SK-N-SH (cell line): ENCODE measurements at regions not wholly inside any gene's neighbourhood (a gene's known extent, or its start where the extent isn't known, plus 50 kb on each side); places are given as distances from the start of the nearest gene placed in this dataset.

Experiments
- CTCF ChIA-PET: fragments of 300-600, 350-600 bp; formaldehyde crosslinking; extraction: SDS; loops from one replicate; lab custom pipeline; 2021; lab: Yijun Ruan, JAX
- POLR2A ChIA-PET: fragments of 350-600 bp; sonication (Branson Sonifier 250); formaldehyde crosslinking; extraction: SDS; loops from one replicate; lab custom pipeline; 2020; ENCODE audit warnings: antibody characterized with exemption, inconsistent platforms; lab: Yijun Ruan, JAX
- DNase-seq: peaks from one replicate; pipeline ENCODE4 v3.0.0; 2012
- H2AFZ ChIP-seq: fragments of 200-600 bp; sonication (generic); 2 replicates; pipeline ENCODE4 v1.8.1; 2016; ENCODE audit warnings: antibody characterized with exemption, mild to moderate bottlenecking, low read depth
- H3F3A ChIP-seq: fragments of 200-600 bp; sonication (generic); replicated peaks from 2 replicates; pipeline ENCODE3; 2016; ENCODE audit warnings: antibody characterized with exemption, mild to moderate bottlenecking; ENCODE audit not compliant: insufficient read depth
- H3K27ac ChIP-seq, 2 experiments: fragments of 200-500 bp in 1 of 2; fragments of 200-600 bp in 1 of 2; sonication (Bioruptor generic) in 1 of 2; sonication (generic), shearing (Covaris generic) in 1 of 2; 2 replicates each; pipeline versions ENCODE4 v1.5.1 to v1.6.1; 2014 to 2016; ENCODE audit warnings: low read depth in 2 of 2, inconsistent platforms in 1 of 2, low read length in 1 of 2, mild to moderate bottlenecking in 1 of 2, mixed read lengths in 1 of 2
- H3K27me3 ChIP-seq: fragments of 200-600 bp; sonication (generic), shearing (Covaris generic); 2 replicates; pipeline ENCODE4 v1.6.1; 2016; ENCODE audit warnings: mixed run types; ENCODE audit not compliant: insufficient read depth
- H3K36me3 ChIP-seq, 2 experiments: fragments of 200-500 bp in 1 of 2; fragments of 200-600 bp in 1 of 2; sonication (Bioruptor generic) in 1 of 2; sonication (generic) in 1 of 2; replicated peaks in 1 of 2; 2 replicates each; pipeline versions ENCODE3 to v1.5.1; 2014 to 2016; ENCODE audit warnings: low read length in 1 of 2, mild to moderate bottlenecking in 1 of 2; ENCODE audit not compliant: insufficient read depth in 2 of 2, control insufficient read depth in 1 of 2
- H3K4me1 ChIP-seq, 2 experiments: fragments of 200-500 bp in 1 of 2; fragments of 200-600 bp in 1 of 2; sonication (Bioruptor generic) in 1 of 2; sonication (generic), shearing (Covaris generic) in 1 of 2; 2 replicates each; pipeline versions ENCODE4 v1.5.1 to v1.6.1; 2014 to 2016; ENCODE audit warnings: low read depth in 1 of 2, low read length in 1 of 2, mixed run types in 1 of 2; ENCODE audit not compliant: insufficient read depth in 2 of 2, control insufficient read depth in 1 of 2
- H3K4me2 ChIP-seq: fragments of 200-600 bp; sonication (generic), shearing (Covaris generic); 2 replicates; pipeline ENCODE4 v1.6.1; 2017; ENCODE audit warnings: mixed run types
- H3K4me3 ChIP-seq, 2 experiments: fragments of 200-500 bp in 1 of 2; fragments of 200-600 bp in 1 of 2; sonication (Bioruptor generic) in 1 of 2; sonication (generic), shearing (Covaris generic) in 1 of 2; 2 replicates each; pipeline versions ENCODE4 v1.5.1 to v1.8.1; 2014 to 2016; ENCODE audit warnings: low read depth in 2 of 2, inconsistent platforms in 1 of 2, low read length in 1 of 2, mild to moderate bottlenecking in 1 of 2, mixed read lengths in 1 of 2, moderate library complexity in 1 of 2
- H3K79me2 ChIP-seq: fragments of 200-600 bp; sonication (generic); 2 replicates; pipeline ENCODE4 v1.8.1; 2017; ENCODE audit warnings: mild to moderate bottlenecking; ENCODE audit not compliant: insufficient read depth
- H3K9ac ChIP-seq: fragments of 200-600 bp; sonication (generic); 2 replicates; pipeline ENCODE4 v1.6.1; 2017; ENCODE audit warnings: mixed run types
- H3K9me2 ChIP-seq: fragments of 200-600 bp; sonication (generic); 2 replicates; pipeline ENCODE4 v1.6.1; 2017; ENCODE audit warnings: mixed run types
- H3K9me3 ChIP-seq: fragments of 200-600 bp; sonication (generic); 2 replicates; pipeline ENCODE4 v1.6.1; 2017; ENCODE audit warnings: mixed run types, mild to moderate bottlenecking, moderate library complexity
- H4K20me1 ChIP-seq: fragments of 200-600 bp; sonication (generic); 2 replicates; pipeline ENCODE4 v1.6.1; 2017; ENCODE audit warnings: mild to moderate bottlenecking, mixed run types; ENCODE audit not compliant: insufficient read depth
- ELF1 ChIP-seq: IDR thresholded peaks from 2 replicates; pipeline ENCODE4 v1.4.0; 2012
- EP300 ChIP-seq, 2 experiments: IDR thresholded peaks; 2 replicates each; pipeline versions ENCODE4 v1.4.0 to v1.6.1; 2012; ENCODE audit warnings: borderline replicate concordance in 1 of 2, low read depth in 1 of 2, low read length in 1 of 2
- FOSL2 ChIP-seq: IDR thresholded peaks from 2 replicates; pipeline ENCODE4 v1.4.0; 2012; ENCODE audit warnings: low read depth, mild to moderate bottlenecking, moderate library complexity, borderline replicate concordance
- GABPA ChIP-seq: IDR thresholded peaks from 2 replicates; pipeline ENCODE4 v1.4.0; 2012; ENCODE audit warnings: low read depth, mild to moderate bottlenecking
- REST ChIP-seq: IDR thresholded peaks from 2 replicates; pipeline ENCODE4 v1.6.1; 2012; ENCODE audit warnings: mild to moderate bottlenecking, low read depth, low read length, moderate library complexity
- USF1 ChIP-seq: IDR thresholded peaks from 2 replicates; pipeline ENCODE4 v1.4.0; 2012; ENCODE audit warnings: low read depth, borderline replicate concordance
- USF2 ChIP-seq: fragments of 150-350 bp; IDR thresholded peaks from 2 replicates; pipeline ENCODE4 v1.6.1; 2017; ENCODE audit warnings: antibody characterized with exemption, low read length, low read depth, borderline replicate concordance
- YY1 ChIP-seq: IDR thresholded peaks from 2 replicates; pipeline ENCODE4 v1.4.0; 2012; ENCODE audit warnings: low read depth, mild to moderate bottlenecking
- WGBS: methylation state at CpG from one replicate; pipeline ENCODE4 v1.1.6; 2017; ENCODE audit warnings: low lambda C conversion rate; 5-methylcytosine and 5-hydroxymethylcytosine counted together

GRCh38 chr6:19998541-19998940 lies 161.4 kb downstream of the ID4 start:
- H3K4me3 ChIP-seq = no peak overlapping the region
- H3K27me3 ChIP-seq = no peaks in the 10 kb centered on the region
- no peak overlapping the region for H3K4me2 ChIP-seq
- no peaks in the 10 kb centered on the region for H3F3A ChIP-seq
- no peak for TF ChIP-seq EP300 (IDR thresholded peaks at IDR 0.05; ENCODE audit: borderline replicate concordance in 1 of 2, low read depth in 1 of 2, low read length in 1 of 2)
- no peak for DNase-seq
- no peak overlapping the region for H2AFZ ChIP-seq
- H3K79me2 ChIP-seq = no peaks in the 10 kb centered on the region
- H4K20me1 ChIP-seq = no peaks in the 10 kb centered on the region
- H3K9me3 ChIP-seq = no peaks in the 10 kb centered on the region
- no peak overlapping the region for H3K27ac ChIP-seq
- no peaks in the 10 kb centered on the region for H3K9me2 ChIP-seq
- POLR2A ChIA-PET = no interaction called here
- CTCF ChIA-PET = no interaction called here
- 4% methylated on average over 3 of the region's 3 CpGs for WGBS
- H3K4me1 ChIP-seq = no peaks in the 10 kb centered on the region
- no peaks in the 10 kb centered on the region for H3K36me3 ChIP-seq
- H3K9ac ChIP-seq = no peak overlapping the region

GRCh38 chr6:19999319-20000191 lies 162.4 kb downstream of the ID4 start:
- no peaks in the 10 kb centered on the region for H3K4me1 ChIP-seq
- H3K9me3 ChIP-seq = no peaks in the 10 kb centered on the region
- ChIA-PET POLR2A (no interaction called here), CTCF (no interaction called here)
- WGBS = 11% methylated on average over 7 of the region's 7 CpGs
- H3K4me3 ChIP-seq = no peak overlapping the region
- no peak overlapping the region for H3K27ac ChIP-seq
- no peak overlapping the region for H2AFZ ChIP-seq
- H3F3A ChIP-seq = no peaks in the 10 kb centered on the region
- no peaks in the 10 kb centered on the region for H3K27me3 ChIP-seq
- H3K79me2 ChIP-seq = no peaks in the 10 kb centered on the region
- no peaks in the 10 kb centered on the region for H3K36me3 ChIP-seq
- H3K9me2 ChIP-seq = no peaks in the 10 kb centered on the region
- H4K20me1 ChIP-seq = no peaks in the 10 kb centered on the region
- no peak overlapping the region for H3K4me2 ChIP-seq
- H3K9ac ChIP-seq = no peak overlapping the region
- TF ChIP-seq USF1 (peak; percentile 78; the same call in 1 of the 2 replicates), USF2 (no peak), ELF1 (peak; percentile 45), EP300 (IDR thresholded peaks at IDR 0.05; ENCODE audit: borderline replicate concordance in 1 of 2, low read depth in 1 of 2, low read length in 1 of 2) (no peak), YY1 (0 out of 2 replicates have a peak, but pooled peaks have one; percentile 43), GABPA (peak; percentile 65), REST (no peak), FOSL2 (no peak)
- no peak for DNase-seq
